ENCODE measurements at regions not wholly inside any gene's neighbourhood (a gene's known extent, or its start where the extent isn't known, plus 50 kb on each side); places are given as distances from the start of the nearest gene placed in this dataset.

DNA sequence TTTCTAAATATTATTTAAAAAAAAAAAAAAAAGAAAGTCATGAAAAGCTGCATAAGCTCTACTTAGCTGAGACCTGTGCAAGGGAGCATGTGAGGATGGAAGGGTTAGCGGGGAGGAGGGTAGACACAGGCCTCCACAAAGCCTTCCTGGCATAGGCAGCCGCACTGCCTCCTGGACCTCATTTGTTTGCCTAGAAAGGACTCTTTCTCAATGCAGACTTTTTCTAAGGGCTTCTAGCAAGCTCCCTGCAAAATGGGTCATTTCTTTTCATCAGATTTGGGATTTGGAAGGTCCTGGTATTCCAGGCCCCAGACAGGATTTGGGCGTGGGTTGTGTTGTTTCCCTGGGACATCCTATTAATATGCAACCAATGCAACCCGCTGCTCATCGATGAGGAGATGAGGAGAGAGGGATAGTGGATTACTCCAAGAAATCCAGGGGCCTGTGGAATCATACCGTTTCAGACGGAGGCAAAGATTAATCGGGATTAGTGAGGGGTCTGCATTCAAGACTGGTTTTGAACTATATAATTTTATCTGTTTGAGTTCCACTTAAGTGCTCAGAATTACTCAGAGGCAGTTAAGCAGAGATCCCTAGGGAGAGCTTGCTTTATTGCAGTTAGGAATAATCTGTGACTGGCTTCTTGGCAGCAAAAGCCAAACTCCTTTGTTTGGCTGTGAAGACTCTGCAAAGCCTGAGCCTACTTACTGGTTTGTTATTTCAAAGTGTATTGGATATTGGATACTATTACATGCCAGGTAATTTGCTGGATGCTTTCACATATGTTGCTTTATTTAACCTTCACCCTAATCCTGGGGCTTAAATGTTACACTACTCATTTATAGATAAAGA is 106.9 kb upstream of the NAV2 start:
- peak; percentile 18 for ATAC-seq
- H3K4me3 ChIP-seq, result no peak overlapping the region
- DNase-seq, result no peak
- no peaks in the 10 kb centered on the region for H3K27me3 ChIP-seq
- H3K36me3 ChIP-seq, result no peaks in the 10 kb centered on the region
- TF ChIP-seq, protein P1, sequence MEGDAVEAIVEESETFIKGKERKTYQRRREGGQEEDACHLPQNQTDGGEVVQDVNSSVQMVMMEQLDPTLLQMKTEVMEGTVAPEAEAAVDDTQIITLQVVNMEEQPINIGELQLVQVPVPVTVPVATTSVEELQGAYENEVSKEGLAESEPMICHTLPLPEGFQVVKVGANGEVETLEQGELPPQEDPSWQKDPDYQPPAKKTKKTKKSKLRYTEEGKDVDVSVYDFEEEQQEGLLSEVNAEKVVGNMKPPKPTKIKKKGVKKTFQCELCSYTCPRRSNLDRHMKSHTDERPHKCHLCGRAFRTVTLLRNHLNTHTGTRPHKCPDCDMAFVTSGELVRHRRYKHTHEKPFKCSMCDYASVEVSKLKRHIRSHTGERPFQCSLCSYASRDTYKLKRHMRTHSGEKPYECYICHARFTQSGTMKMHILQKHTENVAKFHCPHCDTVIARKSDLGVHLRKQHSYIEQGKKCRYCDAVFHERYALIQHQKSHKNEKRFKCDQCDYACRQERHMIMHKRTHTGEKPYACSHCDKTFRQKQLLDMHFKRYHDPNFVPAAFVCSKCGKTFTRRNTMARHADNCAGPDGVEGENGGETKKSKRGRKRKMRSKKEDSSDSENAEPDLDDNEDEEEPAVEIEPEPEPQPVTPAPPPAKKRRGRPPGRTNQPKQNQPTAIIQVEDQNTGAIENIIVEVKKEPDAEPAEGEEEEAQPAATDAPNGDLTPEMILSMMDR (IDR thresholded peaks at IDR 0.05), result no peak
- intact Hi-C loops (cut with DNase I), result no loop called here
- H3K4me1 ChIP-seq, result no peaks in the 10 kb centered on the region
- no peaks in the 10 kb centered on the region for H3K9me3 ChIP-seq
- no peak overlapping the region for H3K27ac ChIP-seq

DNA sequence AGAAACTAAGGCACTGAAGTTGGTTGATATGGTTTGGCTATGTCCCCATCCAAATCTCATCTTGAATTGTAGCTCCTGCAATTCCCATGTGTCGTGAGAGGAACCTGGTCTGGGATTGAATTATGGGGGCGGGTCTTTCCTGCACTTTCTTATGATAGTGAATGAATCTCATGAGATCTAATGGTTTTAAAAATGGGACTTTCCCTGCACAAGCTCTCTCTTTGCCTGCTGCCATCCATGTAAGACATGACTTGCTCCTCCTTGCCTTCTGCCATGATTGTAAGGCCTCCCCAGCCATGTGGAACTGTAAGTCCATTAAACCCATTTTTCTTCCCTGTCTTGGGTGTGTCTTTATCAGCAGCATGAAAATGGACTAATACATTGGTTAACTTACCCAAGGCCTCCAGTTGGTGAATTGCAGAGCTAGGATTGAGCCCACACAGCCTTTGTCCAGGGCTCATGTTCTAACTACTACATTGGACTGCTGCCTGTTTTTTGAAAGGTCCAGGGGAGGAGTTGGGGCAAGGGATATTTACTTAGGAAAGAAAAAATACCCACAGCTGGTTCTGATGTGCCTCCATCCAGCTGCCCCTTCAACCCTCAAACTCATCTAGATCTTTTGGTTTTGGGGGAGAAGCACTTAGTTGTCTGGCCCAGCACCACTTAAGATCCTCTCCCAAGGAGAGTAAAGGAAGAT is 107.8 kb upstream of the NAV2 start:
- Histone ChIP-seq H3K27ac (no peak overlapping the region), H3K27me3 (no peaks in the 10 kb centered on the region), H3K36me3 (no peaks in the 10 kb centered on the region), H3K4me3 (no peak overlapping the region), H3K4me1 (no peaks in the 10 kb centered on the region), H3K9me3 (no peaks in the 10 kb centered on the region)
- DNase-seq (no peak), ATAC-seq (no peak)
- intact Hi-C loops (cut with DNase I), result no loop called here
- TF ChIP-seq, protein P1 (IDR thresholded peaks at IDR 0.05), result no peak

- Histone ChIP-seq H3K4me1 (no peaks in the 10 kb centered on the region), H3K27me3 (no peaks in the 10 kb centered on the region), H3K4me3 (no peak overlapping the region), H3K36me3 (no peaks in the 10 kb centered on the region), H3K27ac (no peak overlapping the region), H3K9me3 (no peaks in the 10 kb centered on the region)
- DNase-seq, result no peak
- intact Hi-C loops (cut with DNase I), result no loop called here
- TF ChIP-seq, protein P1 (IDR thresholded peaks at IDR 0.05), result no peak
- ATAC-seq, result no peak
These were observed 108.9 kb upstream of the NAV2 start for GRCh38 chr11:19603771-19604170.

DNA sequence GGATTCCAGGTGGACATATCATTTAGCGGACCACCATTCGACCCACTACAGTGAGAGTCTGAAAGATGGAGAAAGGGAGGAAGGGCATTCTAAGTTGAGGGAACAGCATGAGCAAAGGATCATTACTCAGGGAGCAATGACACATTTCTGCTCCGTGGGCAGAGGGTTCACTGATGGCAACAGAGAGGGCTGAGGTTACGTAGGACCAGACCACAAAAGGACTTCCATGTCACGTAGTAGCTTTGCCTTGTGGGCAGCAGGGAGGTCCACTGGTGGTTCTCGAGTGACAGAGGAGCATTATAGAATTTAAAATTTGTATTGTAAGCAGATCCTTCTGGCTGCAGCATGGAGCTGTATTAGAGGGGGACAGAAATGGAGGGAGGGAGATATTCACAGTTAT is 109.7 kb upstream of the NAV2 start:
- H3K4me1 ChIP-seq, result no peaks in the 10 kb centered on the region
- TF ChIP-seq, protein P1 (IDR thresholded peaks at IDR 0.05), result no peak
- DNase-seq, result no peak
- H3K9me3 ChIP-seq, result no peaks in the 10 kb centered on the region
- H3K36me3 ChIP-seq, result no peaks in the 10 kb centered on the region
- intact Hi-C loops (cut with DNase I), result no loop called here
- no peaks in the 10 kb centered on the region for H3K27me3 ChIP-seq
- H3K27ac ChIP-seq, result no peak overlapping the region
- no peak for ATAC-seq
- no peak overlapping the region for H3K4me3 ChIP-seq

GRCh38 chr11:19602406-19602805 is 110.2 kb upstream of the NAV2 start:
- no peak overlapping the region for H3K27ac ChIP-seq
- H3K27me3 ChIP-seq, result no peaks in the 10 kb centered on the region
- ATAC-seq (no peak), DNase-seq (no peak)
- H3K4me1 ChIP-seq, result no peaks in the 10 kb centered on the region
- H3K9me3 ChIP-seq, result no peaks in the 10 kb centered on the region
- intact Hi-C loops (cut with DNase I), result no loop called here
- no peak overlapping the region for H3K4me3 ChIP-seq
- no peaks in the 10 kb centered on the region for H3K36me3 ChIP-seq
- TF ChIP-seq, protein P1 (IDR thresholded peaks at IDR 0.05), result no peak

Data from left lung (tissue), 4 donors.